ENCODE measurements at regions not wholly inside any gene's neighbourhood (a gene's known extent, or its start where the extent isn't known, plus 50 kb on each side); places are given as distances from the start of the nearest gene placed in this dataset.

DNA sequence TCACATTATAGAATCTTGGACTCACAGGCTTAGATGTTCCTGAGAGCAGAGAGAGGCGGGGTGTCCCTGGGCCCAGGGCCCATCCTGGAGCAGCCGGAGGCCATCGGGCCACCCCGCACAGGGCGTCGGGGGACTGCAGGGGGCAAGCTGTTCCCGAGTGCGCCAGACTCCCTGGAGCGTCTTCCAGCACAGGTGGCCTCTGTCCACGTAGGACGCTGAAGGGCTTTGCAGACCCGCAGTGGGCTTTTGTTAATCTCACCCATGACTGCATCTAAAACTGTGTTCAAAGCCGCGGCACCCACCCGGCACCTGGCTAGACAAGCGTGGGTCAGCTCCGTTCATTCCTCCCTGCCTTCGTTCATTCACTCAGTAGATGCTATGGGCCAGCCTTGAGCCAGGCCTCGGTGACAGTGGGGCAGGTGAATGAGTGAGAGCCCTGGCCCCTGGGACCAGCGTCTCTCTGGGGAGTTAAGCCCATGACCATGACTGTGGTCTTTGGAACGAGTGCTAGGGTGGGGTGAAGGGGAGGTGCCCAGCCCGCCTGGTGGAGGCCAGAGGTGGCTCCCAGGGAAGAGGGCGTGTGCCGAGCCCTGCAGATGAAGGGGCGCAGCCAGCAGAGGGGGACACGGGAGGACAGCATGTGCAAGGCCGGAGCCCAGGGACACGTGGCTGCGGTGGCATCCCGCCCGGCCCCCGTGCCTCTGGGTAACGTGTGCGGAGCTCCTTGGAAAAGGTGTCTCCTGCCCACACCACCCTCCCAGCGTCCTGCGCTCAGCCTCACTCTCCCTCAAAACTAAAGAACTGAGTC, 98.3 kb downstream of the HMX1 start:
- DNase-seq: no peak

GRCh38 chr4:8772499-8773123, 99.0 kb downstream of the HMX1 start:
- no peak for DNase-seq

DNA sequence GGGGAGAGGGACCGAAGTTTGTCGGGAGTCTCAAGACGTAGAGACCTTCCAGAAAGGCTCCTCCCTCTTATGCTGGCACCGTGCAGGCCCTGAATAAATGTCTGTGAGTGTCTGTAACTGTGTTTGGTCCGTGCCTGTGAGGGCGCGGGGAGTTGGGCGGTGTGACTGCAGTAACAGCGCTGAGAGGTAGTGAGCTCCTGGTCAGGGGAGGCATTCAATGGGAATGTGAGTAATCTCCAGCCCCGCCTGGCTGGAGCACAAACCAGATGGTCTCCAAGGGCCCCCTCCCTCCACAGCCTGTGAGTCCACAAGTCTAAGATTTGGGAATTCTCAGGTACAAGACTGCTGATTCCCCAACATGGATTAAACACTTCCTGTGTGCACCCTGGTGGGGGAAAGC, 100.0 kb downstream of the HMX1 start:
- DNase-seq: no peak

GRCh38 chr4:8771258-8771590, 100.4 kb downstream of the HMX1 start:
- DNase-seq: no peak

- DNase-seq: no peak
These were observed 101.0 kb downstream of the HMX1 start for GRCh38 chr4:8770518-8771257.

DNA sequence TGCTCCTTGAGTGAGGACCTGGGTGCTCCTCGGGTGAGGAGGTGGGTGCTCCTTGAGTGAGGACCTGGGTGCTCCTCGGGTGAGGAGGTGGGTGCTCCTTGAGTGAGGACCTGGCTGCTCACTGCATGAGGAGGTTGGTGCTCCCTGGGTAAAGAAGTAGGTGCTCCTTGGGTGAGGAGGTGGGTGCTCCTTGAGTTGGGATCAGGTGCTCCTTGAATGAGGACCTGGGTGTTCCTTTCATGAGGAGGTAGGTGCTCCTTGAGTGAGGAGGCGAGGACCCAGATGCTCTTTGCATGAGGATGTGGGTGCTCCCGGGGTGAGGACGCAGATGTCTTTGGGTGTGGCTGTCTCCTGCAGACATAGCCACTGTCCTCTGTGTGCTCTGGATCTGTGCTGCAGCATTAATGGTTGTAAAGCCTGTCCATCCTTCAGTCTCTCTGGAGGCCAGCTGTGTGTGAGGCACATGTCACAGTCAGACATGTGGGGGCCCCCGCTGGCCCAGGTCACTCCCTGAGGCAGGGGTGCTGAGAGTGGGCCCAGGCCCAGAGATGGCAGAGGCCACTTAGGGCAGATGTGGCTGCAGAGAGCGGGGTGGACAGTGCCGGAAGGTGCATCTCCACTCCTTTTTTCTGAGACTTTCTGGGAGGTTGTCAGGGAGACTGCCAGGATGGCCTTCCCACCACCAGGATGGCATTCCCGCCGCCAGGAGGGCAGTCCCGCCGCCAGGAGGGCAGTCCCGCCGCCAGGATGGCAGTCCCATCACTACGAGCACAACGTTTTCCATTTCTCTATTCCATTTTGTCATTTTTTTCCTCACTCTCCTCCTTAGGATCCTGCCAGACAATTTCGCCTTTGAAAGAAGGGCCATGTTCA, 101.8 kb downstream of the HMX1 start:
- no peak for DNase-seq

DNA sequence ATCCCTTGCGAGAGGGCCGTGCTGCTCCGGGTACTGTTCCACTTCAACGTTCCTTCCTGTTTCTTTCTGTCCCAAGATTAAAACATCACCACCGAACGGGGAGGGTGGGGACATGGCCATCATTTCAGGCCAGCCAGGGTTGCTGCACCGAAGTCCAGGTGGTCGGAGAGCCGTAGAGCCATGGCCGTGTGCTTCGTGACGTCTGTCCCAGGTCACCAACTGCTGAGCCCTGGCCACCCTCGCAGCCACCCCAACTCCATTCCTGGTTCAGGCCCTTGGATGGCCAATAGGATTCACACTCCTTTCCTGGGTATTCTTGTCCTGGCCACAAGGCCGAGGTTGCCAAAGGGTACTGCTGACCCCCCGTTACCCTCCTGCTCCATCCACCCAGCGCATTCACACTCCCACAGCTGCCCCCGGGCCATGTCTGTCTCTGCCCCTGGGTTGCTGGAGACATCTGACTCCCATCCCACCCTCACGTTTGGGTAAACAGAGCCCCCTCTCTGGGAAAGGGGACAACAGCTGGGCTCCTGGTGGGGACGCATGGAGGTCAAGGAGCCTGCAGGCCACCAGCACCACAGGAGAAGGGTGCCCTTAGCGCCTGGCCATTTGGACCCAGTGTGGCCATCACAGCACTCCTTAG, 103.2 kb downstream of the HMX1 start:
- DNase-seq: no peak

- no peak for DNase-seq
These were observed 105.0 kb downstream of the HMX1 start for GRCh38 chr4:8766610-8767009.

DNA sequence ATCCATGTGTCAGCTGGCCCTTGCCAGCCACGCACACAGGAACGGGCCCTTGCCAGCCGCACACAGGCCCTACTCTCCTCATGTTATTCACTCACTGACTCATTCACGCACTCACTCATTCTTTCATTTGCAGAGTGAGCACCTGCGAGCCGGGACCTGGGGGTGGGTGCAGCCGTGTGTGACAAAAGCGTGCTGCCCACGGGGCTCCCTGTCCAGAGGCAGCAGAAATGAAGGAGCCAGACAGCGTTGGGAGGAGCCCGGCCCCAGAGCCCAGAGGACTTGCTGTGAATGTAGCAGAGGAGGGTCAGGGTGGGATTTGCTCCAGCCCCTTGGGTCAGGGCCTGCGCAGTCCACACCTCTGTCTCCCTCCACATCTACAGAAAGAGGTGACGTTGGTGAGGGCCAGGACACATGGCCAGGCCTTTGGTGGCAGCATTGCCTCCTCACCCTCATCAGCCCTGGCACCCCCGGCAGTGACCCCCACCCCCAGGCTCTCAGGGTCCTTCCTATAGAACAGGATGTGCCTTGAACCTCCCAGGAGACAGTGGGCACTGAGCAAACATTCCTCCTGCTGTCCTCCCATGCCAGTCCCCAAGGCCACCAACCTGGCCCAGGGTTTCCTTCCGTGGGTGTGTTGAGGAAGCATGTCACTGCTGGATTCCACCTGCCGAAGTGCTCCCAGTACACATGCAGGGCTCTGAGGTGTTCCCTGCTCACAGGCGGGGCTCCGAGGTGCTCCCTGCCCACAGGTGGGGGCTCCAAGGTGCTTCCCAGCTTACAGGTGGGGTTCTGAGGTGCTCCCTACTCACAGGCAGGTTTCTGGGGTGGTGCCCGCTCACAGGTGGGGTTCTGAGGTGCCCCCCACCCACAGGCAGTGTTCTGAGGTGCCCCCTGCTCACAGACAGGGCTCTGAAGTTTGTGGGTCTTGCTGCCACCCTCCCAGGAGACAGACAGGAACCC, 105.7 kb downstream of the HMX1 start:
- no peak for DNase-seq

- no peak for DNase-seq
These were observed 106.6 kb downstream of the HMX1 start for GRCh38 chr4:8765084-8765483.

- DNase-seq: no peak
These were observed 107.4 kb downstream of the HMX1 start for GRCh38 chr4:8763966-8764901.

- no peak for DNase-seq
These were observed 108.5 kb downstream of the HMX1 start for GRCh38 chr4:8762951-8763735.

GRCh38 chr4:8762356-8762755, 109.3 kb downstream of the HMX1 start:
- DNase-seq: no peak

- DNase-seq: no peak
These were observed 109.8 kb downstream of the HMX1 start for GRCh38 chr4:8761824-8762205.

DNA sequence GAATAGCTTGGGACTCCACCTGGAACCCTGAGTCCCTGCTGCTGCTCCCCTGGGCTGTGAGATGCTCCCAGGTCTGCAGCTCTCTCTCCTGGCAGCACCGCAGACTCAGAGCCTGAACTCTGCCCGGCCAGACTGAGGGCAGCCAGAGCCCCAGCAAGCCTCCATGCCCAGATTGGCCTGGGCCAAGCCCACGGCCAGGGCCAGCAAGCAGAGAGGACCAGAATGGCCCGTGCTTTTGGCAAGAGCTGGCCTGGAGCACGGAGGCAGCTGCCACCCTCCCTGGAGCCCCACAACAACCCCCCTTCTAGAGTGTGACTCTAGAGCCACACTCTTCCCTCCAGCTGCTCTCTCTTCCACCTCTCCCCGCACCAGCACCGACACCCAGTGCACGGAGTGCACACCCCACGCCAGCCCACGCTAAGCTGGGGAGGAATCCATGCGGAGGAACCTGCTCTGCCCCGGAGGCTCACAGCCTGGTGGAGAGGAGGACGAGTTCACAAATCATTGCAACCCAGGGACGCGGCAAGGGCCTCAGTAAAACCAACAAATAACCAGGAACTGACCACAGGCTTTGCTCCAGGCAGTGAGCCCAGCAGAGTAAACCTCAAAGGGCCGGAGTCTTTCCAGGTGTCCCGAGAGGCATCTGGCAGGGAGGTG, 110.3 kb downstream of the HMX1 start:
- DNase-seq: no peak

DNA sequence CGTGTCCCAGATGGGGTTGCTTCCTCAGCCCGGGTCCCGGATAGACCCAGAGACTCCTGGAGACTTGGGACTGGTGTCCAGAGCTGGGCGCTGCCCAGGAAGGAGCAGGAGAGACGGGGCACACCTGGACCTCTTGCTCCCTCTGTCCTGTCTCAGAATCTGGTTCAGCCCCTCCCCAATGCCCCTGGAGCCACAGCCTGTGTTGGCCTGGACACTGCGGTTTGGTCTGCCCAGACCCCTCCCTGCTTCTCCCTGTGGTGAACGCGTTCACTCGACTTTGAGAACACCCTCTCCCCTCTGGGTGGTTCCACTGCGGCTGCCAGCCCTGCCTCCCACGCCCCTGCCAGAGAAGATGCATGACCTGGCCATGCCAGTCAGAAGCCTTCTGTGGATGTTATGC, 111.1 kb downstream of the HMX1 start:
- DNase-seq: no peak

- no peak for DNase-seq
These were observed 111.7 kb downstream of the HMX1 start for GRCh38 chr4:8759987-8760386.

DNA sequence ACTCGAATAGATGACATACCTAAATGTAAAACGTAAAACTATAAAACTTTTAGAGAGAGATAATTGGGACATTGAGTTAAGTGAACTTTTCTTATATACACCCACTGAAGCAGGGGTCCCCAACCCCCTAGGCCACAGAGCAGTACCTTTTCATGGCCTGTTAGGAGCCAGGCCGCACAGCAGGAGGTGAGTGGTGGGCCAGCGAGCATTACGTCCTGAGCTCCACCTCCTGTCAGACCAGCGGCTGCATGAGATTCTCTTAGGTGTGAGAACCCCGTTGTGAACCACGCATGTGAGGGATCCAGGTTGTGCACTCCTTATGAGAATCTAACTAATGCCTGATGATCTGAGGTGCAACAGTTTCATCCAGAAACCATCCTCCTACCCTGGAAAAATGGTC, 114.8 kb downstream of the HMX1 start:
- no peak for DNase-seq
